ENCODE measurements at regions not wholly inside any gene's neighbourhood (a gene's known extent, or its start where the extent isn't known, plus 50 kb on each side); places are given as distances from the start of the nearest gene placed in this dataset.
A peak's percentile ranks its signal among the peaks of the same experiment; 100 is the strongest.

DNA sequence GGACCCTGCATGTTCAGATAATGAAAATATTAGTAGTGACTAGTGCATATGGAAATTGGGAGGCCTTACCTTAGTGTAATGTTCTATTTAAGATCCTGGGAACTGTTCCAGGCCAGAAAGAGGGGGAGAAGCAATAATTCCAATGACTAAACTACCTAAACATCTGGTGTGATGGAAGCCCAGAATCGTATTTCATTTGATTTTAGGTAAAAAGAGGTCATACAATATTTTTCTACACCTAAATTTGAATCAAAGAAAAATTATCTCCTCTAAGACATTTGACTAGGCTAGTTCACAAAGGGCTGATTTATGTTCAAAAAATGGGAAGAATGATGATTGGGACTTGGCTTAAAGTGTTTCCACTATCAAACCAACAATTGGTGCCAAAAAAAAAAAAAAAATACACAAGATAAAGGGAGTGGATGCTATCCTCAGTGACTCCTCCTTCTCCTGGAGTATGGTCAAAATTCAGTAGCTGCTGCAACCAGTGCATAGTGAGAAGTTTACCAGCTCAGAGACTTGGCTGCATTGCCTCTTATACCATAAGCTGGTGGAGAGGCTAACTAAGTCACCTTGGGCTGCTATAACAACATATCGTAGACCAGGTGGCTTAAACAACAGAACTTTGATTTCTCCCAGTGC, 1038.3 kb upstream of the ACVR2A start:
- intact Hi-C loops (cut with DNase I): no loop called here
- DNase-seq: no peak

DNA sequence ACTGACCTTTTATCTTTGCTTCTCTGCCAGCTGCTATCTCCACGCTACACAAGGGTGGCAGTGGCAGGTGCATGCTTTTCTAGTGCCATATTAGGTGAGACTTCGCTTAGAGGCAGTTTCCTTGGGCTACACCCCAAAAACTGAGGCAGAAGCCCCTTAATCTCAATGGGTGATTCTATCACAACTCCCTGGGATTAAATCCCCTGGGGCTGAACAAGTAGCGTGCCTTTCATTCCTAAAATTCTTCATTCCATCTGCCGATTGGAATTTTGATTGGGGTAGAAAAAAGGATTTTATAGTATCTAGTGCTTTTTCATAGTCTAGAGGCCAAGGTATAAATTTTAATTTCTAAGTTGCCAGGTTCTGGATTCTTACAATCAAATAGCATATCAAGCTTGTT, 1040.5 kb upstream of the ACVR2A start:
- DNase-seq: no peak
- intact Hi-C loops (cut with DNase I): no loop called here

DNA sequence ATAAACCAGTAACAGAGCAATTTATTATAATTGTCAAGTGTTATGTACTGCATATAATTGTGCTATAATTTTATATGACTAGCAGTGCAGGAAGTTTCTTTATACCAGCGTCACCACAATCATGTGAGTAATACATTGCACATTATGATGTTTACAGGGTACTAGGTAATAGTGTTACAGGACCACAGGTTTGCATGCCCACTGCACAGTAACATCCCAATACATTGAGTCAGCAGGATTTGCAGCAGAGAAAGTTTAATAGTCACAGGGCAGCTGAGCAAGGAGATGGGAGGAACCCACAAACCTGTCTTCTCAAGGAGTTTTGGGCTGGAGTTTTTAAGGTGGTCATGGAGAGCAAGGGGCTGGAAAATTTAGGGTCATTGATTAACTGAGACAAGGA, 1042.9 kb upstream of the ACVR2A start:
- intact Hi-C loops (cut with DNase I): no loop called here
- DNase-seq: no peak

DNA sequence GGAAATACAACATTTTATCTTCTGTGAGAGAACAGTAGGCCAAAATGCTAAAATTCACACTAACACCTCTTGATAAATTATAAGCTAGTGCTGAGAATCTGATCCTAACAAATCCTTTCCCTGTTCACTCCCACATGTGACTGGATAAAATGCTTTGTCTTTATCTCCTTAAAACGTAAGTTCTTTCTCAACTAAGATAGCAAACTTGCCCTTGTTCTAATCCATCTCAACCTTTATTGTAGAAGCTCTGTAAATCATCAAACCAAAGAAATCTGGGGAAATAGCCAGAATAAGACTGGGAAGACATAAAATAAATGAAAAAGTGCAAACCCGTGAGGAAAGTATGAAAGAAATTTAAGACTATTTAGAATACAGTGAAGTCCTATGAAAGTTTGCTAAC, 1058.4 kb upstream of the ACVR2A start:
- intact Hi-C loops (cut with DNase I): no loop called here
- DNase-seq: no peak

DNA sequence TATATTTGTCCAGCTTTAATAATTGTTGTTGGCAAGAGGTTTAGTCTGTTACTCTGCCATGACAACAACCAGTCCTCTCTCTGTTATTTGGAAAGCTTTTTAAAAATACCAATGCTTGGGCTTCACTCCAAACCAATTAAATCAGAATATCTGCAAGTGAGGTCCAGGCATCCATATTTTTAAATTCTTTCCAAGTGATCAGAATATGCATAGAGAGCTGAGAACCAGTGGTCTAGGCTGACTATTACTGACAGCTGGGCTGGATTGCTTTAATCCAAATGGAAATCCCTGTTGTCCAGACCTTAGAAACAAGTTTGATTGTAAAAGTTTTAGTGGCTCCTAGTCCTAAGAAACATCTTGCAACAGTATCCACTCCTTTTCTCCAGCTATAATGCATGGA, 1059.7 kb upstream of the ACVR2A start:
- no peak for DNase-seq
- intact Hi-C loops (cut with DNase I): no loop called here

DNA sequence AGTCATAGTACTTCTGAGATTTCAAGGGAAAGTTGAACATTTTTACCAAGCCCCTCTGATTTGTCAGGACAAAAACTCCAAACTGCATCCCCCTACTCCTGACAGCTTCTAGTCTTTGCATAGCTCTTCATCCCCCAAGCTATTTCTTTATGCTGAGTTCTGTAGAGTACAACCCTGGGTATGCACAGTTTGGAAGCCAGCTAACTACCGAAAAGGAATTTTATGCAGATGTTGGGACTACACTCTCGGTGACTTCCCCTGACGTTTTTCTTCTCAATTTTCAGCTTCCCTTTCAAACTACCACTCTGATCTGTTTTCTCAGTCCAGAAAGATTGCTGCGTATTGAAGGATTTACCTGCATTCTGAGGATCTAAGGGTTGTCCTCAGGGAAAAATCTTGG, 1060.2 kb upstream of the ACVR2A start:
- DNase-seq: no peak
- intact Hi-C loops (cut with DNase I): no loop called here

DNA sequence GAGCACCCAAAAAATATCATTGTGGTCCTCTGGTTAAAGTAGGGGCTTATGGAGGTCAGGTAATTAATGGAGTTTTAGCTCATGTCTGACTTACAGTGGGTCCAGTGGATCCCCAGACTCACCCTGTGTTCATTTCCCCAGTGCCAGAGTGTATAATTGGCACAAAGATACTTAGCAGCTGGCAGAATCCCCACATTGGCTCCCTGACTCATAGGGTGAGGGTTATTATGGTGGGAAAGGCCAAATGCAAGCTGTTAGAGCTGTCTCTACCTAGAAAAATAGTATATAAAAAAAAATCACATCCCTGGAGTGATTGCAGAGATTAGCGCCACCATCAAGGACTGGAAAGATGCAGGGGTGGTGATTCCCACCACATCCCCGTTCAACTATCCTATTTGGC, 1067.6 kb upstream of the ACVR2A start:
- intact Hi-C loops (cut with DNase I): no loop called here
- no peak for DNase-seq

DNA sequence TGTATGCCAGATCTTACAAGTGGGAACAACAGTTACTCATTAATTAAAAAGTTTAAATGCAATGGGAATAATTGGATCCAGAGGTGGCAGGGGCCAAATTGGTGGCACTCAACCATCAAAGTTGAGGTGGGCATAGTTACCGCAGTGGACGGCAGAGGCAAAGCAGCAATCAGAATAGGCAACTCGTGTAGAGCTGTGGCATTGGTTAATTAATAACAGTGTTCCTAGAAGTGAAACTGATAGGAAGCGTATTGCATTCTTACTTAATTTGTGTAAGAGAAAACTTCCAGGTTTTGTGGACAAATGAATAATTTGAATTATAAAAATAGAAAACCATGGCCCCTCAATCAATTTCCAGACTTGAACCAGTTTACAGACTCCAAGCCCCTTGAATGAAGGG, 1068.2 kb upstream of the ACVR2A start:
- DNase-seq: no peak
- intact Hi-C loops (cut with DNase I): no loop called here

DNA sequence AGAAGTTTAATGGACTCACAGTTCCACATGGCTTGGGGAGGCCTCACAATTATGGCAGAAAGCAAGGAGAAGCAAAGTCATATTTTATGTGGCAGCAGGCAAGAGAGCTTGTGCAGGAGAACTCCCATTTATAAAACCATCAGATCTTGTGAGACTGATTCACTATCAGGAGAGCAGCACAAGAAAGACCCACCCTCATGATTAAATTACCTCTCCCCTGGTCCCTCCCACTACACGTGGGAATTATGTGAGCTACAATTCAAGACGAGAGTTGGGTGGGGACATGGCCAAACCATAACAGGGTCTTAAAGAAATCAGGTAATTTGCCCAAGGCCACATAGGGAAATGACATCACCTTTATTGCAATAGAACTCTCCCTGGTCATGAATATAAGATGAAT, 1073.3 kb upstream of the ACVR2A start:
- intact Hi-C loops (cut with DNase I): no loop called here
- no peak for DNase-seq

DNA sequence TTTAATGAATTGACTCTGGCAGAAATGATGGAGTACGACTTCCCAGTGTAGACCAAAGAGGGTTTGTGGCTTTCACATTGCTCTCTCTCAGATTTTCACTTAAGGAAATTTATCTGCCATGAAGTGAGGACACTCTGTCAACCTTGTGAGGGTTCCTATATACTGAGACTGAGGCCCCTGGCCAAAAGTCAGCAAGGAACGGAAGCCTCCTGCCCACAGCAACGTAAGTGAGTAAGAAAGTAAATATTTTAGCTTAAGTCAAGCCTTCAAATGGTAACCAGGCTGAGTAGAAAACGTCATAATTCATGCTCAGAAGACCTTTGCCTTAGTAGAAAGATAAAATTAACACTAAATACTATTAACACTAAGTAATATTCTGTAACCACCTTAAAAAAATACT, 1080.5 kb upstream of the ACVR2A start:
- DNase-seq: no peak
- intact Hi-C loops (cut with DNase I): no loop called here

DNA sequence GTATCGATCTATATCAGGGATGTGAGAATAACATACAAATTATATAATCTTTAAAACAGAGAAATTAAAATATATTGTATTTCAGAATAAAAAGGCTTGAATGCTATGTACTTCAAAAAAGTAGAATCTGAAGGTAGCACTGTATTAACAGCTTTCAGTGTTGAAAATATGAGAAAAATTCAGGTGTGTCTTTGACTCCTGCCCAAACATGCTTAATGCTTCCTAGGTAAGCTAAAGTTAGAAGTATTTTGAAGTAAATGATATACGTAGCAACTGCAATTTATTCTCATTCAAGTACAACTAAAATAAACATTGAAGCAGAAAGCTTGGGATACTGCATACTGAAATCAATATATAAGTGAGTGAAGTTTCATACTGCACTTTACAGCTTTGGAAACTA, 1082.0 kb upstream of the ACVR2A start:
- intact Hi-C loops (cut with DNase I): no loop called here
- no peak for DNase-seq

DNA sequence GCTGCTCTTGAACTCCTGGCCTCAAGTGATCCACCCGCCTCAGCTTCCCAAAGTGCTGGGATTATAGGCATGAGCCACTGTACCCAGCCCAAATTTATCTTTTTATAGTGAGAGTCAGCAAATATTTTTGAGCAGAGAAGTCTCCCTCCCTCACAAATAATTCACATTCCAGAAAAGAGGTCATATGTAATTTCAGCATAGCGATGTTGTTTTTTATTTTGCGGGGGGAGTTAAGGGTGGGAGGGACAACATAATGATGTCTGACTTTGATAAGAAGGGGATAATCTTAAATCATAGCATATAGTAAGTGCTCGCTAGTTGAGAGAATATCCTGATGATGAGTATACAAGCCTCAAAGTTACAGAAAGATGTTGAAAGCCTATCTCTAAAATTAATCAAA, 1090.2 kb upstream of the ACVR2A start:
- intact Hi-C loops (cut with DNase I): no loop called here
- DNase-seq: no peak

DNA sequence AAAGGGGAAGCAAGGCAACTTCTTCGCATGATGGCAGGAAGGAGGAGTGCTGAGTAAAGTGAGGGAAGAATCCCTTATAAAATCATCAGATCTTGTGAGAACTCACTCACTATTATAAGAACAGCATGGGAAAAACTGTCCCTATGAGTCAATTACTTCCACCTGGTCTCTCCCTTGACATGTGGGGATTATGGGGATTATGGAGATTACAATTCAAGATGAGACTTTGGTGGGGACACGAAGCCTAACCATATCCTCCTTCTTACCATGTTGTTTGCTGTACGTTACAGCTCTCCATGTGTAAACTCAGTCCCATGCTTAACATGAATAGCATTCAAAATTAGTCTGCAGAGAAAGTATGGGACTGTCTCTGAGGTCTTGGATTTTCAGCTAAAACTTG, 1096.8 kb upstream of the ACVR2A start:
- DNase-seq: no peak
- intact Hi-C loops (cut with DNase I): no loop called here

DNA sequence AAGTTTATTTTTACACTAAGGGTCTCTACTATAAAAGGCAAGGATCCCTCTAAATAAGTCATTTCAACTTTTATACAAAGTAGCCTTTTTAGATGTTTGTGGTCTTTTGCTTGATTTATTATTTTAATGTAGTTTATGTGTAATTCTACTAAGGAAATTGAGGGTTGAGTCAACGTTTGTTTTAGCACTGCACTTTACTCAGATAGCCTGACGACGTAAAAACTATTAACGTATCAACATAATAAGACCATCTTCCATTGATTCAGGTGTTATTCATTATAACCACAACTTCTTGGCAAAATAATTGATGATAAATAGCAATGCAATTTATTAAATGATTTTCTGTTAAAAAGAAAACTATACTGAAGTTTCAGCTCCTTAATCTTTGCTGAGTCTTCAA, 1103.6 kb upstream of the ACVR2A start:
- intact Hi-C loops (cut with DNase I): no loop called here
- DNase-seq: no peak

DNA sequence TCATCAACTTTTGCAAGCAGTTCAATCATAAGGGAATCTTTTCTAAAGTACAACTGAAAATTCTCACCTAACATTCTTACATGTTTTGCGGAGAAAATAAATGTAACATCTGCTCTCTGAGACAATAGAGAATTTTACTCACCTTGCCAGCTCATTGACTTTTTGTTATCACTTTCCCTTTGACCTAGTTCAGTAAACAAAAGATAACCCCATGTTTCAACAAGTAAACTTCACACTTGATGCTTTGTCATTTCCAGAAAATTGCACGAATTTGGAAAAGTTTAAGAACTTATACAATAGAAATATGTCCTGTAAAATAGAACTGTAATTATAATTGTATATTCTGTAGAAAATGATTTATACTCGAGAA, 1110.0 kb upstream of the ACVR2A start:
- DNase-seq: no peak
- intact Hi-C loops (cut with DNase I): no loop called here

DNA sequence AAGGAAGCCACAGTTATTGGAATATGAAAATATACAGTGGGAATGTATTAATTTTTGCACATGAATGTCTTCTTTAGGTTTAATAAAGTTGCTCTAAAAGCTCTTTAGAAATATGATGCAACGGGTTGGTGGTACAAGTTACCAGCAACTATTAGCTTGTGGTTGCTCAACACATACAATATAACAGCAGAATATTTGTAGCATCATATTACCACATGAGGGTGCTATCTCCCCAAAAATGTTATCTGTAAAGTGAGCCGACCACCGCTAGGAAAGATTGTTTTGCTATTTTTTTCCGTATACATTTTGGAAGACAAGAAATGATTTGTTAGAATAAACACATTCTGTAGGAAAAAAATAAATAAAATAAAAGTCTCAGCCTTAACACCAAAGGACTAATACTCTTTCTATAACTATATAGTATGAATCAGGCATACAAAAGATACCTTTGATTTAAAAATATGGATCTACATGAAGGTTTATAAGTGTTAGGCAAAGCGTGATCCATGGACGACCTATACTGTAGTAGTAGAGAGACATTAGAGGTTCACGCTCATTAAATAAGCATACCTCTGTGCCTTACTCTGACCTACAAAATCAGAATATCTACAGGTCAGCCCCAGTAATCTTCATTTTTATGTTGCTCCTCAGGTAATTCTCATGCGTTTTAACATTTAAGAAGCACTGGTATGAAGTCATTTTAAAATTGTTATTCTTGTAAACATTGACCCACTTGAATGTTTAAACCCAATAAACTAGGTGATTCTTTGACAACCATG, 1110.6 kb upstream of the ACVR2A start:
- peak in 6 of 42 donors; percentile 2 to 26 (median 5) for DNase-seq
- intact Hi-C loops (cut with DNase I): no loop called here

DNA sequence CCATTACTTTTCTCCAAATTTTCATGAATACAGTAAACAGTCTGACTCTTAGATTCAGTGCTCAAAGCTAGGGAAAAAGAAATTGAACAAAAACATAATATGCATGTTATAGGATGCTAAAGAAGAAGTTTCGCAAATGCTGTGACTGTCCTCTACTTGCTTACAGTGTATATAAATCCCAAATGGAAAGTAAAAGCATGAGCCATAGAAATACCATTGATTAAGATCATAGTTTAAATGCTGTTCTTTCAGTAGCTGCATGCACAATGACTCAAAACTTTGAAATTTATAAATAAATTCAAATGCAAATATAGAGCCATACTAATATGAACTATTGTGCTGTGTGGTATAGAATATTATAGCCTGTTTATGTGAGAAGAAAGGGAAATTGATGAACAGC, 1113.9 kb upstream of the ACVR2A start:
- DNase-seq: no peak
- intact Hi-C loops (cut with DNase I): no loop called here

DNA sequence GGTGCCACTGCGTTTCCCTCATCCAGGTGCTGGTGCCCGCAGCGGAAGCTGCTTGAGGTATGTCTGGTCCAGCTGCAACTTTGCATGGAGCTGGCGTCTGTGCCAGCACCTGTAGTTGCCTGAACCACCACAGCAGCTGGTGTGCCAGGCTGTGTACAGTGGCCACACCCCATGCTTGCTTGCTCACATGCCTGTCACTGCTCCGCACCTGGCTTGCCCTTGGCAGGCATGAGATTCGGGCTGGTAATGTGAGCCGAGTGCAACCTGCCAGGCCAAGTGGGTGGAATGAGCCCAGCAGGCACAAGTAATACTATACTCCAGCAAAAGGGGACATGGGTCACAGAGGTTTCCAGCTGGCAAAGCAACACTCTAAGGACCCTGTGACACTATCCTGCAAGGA, 1123.3 kb upstream of the ACVR2A start:
- no peak for DNase-seq

DNA sequence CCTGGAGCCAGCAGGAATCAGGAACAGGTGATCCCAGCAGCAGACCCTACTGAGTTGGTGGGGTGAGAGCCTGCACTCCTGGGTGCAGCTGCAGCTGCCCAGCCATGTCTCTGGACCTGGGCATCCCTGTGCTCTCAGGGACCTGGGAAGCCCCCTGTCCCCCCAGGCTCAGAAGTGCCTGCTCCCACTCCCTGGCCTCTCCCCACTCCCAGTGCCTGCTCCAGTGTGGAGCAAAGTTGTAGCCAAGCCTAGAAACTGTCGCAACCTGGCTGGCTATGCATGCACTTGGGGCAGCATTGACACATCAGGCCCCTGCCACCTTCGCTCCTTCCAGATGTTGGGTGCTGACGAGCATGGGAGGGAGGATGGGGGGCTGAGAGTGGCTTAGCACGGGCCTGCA, 1124.7 kb upstream of the ACVR2A start:
- intact Hi-C loops (cut with DNase I): no loop called here
- DNase-seq: no peak

More for the DNA sequence above, 1123.3 kb upstream of the ACVR2A start:
- intact Hi-C loops (cut with DNase I): no loop called here

DNA sequence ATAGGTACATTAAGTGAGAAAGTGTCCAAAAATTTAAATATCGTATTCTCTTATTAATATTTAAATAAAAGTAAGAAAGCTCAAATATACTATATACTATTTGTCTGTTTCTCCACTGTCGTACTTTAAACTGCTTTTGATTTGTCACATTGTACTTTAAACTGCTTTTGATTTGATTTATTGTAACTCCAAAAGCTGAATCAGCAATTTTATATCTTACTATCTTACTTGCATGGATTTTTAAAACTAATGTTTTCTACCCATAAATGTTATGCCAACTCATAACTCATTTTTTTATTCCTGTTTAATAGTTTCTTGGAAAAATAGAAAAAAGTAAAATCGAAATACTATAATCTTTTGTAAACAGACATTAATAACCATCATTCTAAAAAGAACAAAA, 1128.2 kb upstream of the ACVR2A start:
- intact Hi-C loops (cut with DNase I): no loop called here
- no peak for DNase-seq

DNA sequence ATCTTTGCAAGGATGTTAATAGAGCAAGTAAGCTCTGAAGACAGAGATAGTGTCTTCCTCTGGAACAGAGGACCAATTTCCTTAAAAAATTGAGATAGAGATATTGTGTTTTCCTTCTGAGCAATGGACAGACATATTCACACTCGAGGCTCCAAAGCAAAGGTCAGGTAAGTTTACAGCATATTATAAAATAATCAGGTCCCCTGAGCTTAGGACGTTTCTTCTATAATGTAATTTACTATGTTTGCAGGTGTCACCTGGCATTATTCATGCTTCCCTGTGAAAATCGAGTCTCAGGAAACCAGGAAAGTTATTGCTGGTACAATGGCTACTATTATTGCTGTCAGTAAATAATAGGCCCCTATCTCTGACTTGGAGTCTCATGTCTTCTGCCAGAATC, 1135.8 kb upstream of the ACVR2A start:
- no peak for DNase-seq
- intact Hi-C loops (cut with DNase I): no loop called here

Data from head of caudate nucleus (tissue), 42 donors.